ENCODE measurements at regions not wholly inside any gene's neighbourhood (a gene's known extent, or its start where the extent isn't known, plus 50 kb on each side); places are given as distances from the start of the nearest gene placed in this dataset.

DNA sequence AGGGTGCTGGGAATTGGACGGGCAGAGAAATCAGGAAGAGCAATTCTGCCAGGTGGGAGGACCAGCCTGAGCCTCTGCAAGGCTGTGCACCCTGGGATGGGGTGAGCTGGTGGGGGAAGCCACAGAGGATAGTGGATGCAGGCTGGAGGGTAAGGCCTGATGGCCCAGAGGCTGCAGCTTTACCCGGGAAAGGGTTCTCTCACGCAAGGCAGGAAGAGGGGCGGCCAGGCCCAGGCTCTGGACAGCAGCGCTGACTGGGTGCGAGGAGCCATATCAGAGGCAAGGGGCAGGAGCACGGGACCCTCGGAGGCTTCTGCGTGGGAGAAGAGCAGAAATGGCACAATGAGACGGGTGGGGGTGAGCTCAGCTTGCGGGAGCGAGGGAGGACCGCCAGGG is 104.6 kb downstream of the SOX1 start:
- Histone ChIP-seq H3F3A (ENCODE audit: insufficient read depth) (no peaks in the 10 kb centered on the region), H3K9me3 (ENCODE audit: low read depth) (no peaks in the 10 kb centered on the region), H3K27ac (no peak overlapping the region), H2AFZ (no peak overlapping the region), H3K9ac (no peak overlapping the region), H3K4me1 (ENCODE audit: insufficient read depth) (no peaks in the 10 kb centered on the region), H4K20me1 (ENCODE audit: insufficient read depth) (no peaks in the 10 kb centered on the region), H3K27me3 (replicated peaks; ENCODE audit: insufficient read depth) (no peaks in the 10 kb centered on the region), H3K9me2 (ENCODE audit: insufficient read depth) (no peaks in the 10 kb centered on the region), H3K4me2 (ENCODE audit: unreplicated experiment) (no peak overlapping the region), H3K36me3 (ENCODE audit: low read depth) (no peaks in the 10 kb centered on the region), H3K79me2 (ENCODE audit: insufficient read depth) (no peaks in the 10 kb centered on the region), H3K4me3 (no peak overlapping the region)
- TF ChIP-seq EZH2 (IDR thresholded peaks at IDR 0.05; ENCODE audit: insufficient read depth, poor library complexity, severe bottlenecking) (no peak), EZH2phosphoT487 (IDR thresholded peaks at IDR 0.05; ENCODE audit: insufficient read depth, low read depth) (no peak)
- in situ Hi-C loops (cut with MboI), result no loop called here
- 46 to 51% methylated on average over 13 of the region's 13 CpGs for WGBS, 2 experiments (ENCODE audit: low coverage in 1 of 2, low lambda C conversion rate in 2 of 2, missing lambda C conversion rate in 2 of 2)
- DNase-seq, result no peak

DNA sequence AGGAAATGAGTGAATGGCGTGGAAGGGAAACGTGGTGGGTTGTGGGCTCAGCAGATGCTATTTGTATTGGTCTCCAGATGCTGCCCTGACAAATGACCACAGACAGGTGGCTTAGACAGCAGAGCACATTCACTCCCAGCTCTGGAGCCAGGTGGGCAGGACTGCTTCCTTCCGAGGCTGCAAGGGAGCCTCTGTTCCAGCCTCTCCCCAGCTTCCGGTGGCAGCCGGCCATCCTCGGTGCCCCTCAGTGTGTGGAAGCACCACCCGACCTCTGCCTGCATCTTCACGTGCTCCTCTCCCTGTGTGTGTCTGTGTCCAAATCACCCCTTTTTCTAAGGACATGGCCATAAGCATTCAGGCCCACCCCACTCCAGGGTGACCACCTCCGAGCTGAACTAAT is 105.1 kb downstream of the SOX1 start:
- H3K27me3 ChIP-seq (replicated peaks; ENCODE audit: insufficient read depth), result no peaks in the 10 kb centered on the region
- in situ Hi-C loops (cut with MboI), result no loop called here

DNA sequence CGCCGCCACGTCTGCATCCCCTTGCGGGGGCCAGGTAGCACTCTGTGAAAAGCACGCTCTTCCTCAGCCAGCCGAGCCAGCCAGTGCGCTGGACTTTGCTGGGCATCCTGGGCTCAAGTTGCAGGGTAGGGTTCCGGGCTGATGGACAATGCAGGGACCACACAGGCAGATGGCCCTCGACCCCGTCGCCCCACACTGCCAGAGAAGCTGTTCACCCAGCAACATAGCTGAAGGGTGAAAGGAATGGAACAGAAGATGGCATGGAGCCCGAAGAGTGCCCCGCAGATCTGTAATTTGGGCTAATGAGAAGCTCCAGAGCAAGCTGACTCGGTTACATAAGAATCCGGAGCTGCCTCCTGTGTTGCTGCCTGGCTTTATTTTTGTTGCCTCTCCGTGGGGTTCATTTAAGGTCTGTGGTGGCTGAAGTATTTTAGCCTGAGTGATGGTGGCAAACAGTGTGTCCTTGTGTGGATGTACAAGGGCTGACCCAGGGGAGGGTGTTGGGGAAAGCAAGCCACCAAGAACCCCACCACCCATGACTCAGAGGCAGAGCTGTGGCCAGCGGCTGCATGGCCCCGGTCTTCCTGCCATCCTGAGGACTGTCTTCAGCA is 105.8 kb downstream of the SOX1 start:
- Histone ChIP-seq H3K27ac (no peak overlapping the region), H3K79me2 (ENCODE audit: insufficient read depth) (no peaks in the 10 kb centered on the region), H3K27me3 (replicated peaks; ENCODE audit: insufficient read depth) (no peaks in the 10 kb centered on the region), H3F3A (ENCODE audit: insufficient read depth) (no peaks in the 10 kb centered on the region), H4K20me1 (ENCODE audit: insufficient read depth) (no peaks in the 10 kb centered on the region), H3K9me3 (ENCODE audit: low read depth) (no peaks in the 10 kb centered on the region), H3K9me2 (ENCODE audit: insufficient read depth) (no peaks in the 10 kb centered on the region), H2AFZ (no peak overlapping the region), H3K36me3 (ENCODE audit: low read depth) (no peaks in the 10 kb centered on the region), H3K9ac (no peak overlapping the region), H3K4me3 (no peak overlapping the region), H3K4me1 (ENCODE audit: insufficient read depth) (no peaks in the 10 kb centered on the region), H3K4me2 (ENCODE audit: unreplicated experiment) (no peak overlapping the region)
- TF ChIP-seq EZH2 (IDR thresholded peaks at IDR 0.05; ENCODE audit: insufficient read depth, poor library complexity, severe bottlenecking), result no peak
- no peak for TF ChIP-seq EZH2phosphoT487 (IDR thresholded peaks at IDR 0.05; ENCODE audit: insufficient read depth, low read depth)
- in situ Hi-C loops (cut with MboI), result no loop called here
- WGBS, 2 experiments (ENCODE audit: low coverage in 1 of 2, low lambda C conversion rate in 2 of 2, missing lambda C conversion rate in 2 of 2), result 37 to 38% methylated on average over 18 of the region's 18 CpGs
- DNase-seq, result no peak

More for the DNA sequence above, 105.1 kb downstream of the SOX1 start:
- no peak for DNase-seq
- Histone ChIP-seq H3K4me3 (no peak overlapping the region), H3K4me2 (ENCODE audit: unreplicated experiment) (no peak overlapping the region), H4K20me1 (ENCODE audit: insufficient read depth) (no peaks in the 10 kb centered on the region), H3K79me2 (ENCODE audit: insufficient read depth) (no peaks in the 10 kb centered on the region), H3K9me3 (ENCODE audit: low read depth) (no peaks in the 10 kb centered on the region), H3F3A (ENCODE audit: insufficient read depth) (no peaks in the 10 kb centered on the region), H3K9ac (no peak overlapping the region), H3K4me1 (ENCODE audit: insufficient read depth) (no peaks in the 10 kb centered on the region), H3K9me2 (ENCODE audit: insufficient read depth) (no peaks in the 10 kb centered on the region), H2AFZ (no peak overlapping the region), H3K27ac (no peak overlapping the region), H3K36me3 (ENCODE audit: low read depth) (no peaks in the 10 kb centered on the region)
- 28 to 33% methylated on average over 8 to 9 of the region's 9 CpGs for WGBS, 2 experiments (ENCODE audit: low coverage in 1 of 2, low lambda C conversion rate in 2 of 2, missing lambda C conversion rate in 2 of 2)
- TF ChIP-seq EZH2phosphoT487 (IDR thresholded peaks at IDR 0.05; ENCODE audit: insufficient read depth, low read depth), result no peak
- no peak for TF ChIP-seq EZH2 (IDR thresholded peaks at IDR 0.05; ENCODE audit: insufficient read depth, poor library complexity, severe bottlenecking)

DNA sequence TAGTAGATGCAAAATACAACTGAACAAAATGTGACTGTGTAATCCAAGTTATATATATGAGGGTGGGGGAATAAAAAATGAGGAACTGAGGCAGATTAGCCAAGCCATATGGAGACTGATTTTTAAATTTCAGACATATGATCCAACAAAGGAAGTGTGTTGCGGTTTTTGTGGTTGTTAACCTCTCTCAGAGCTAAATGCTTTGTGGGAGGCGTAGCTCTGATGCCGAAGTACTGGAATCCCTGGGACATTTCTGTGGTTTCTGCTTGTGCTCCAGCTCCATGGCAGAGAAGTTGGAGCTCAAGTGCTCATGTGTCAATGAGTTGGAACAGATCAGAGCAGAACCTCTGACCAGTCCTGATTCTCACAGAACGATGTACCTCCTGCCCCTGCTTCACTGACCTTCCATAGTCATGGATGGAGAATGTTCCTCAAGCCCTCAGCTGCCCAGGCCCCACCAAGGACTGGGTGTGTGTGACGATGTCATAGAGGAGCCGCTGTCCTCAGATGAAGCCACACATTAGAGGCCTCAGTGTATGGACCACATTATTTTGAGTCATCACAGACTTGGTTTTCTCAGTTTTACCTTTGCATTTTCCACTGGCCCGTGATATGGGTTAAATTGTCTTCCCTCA is 107.6 kb downstream of the SOX1 start:
- Histone ChIP-seq H3K9me2 (ENCODE audit: insufficient read depth) (no peaks in the 10 kb centered on the region), H3K36me3 (ENCODE audit: low read depth) (no peaks in the 10 kb centered on the region), H3K4me2 (ENCODE audit: unreplicated experiment) (no peak overlapping the region), H3F3A (ENCODE audit: insufficient read depth) (no peaks in the 10 kb centered on the region), H4K20me1 (ENCODE audit: insufficient read depth) (no peaks in the 10 kb centered on the region), H3K9me3 (ENCODE audit: low read depth) (no peaks in the 10 kb centered on the region), H2AFZ (no peak overlapping the region), H3K9ac (no peak overlapping the region), H3K27ac (no peak overlapping the region), H3K4me3 (no peak overlapping the region), H3K4me1 (ENCODE audit: insufficient read depth) (no peaks in the 10 kb centered on the region), H3K79me2 (ENCODE audit: insufficient read depth) (no peaks in the 10 kb centered on the region), H3K27me3 (replicated peaks; ENCODE audit: insufficient read depth) (no peaks in the 10 kb centered on the region)
- DNase-seq, result no peak
- 17 to 26% methylated on average over 7 of the region's 7 CpGs for WGBS, 2 experiments (ENCODE audit: low coverage in 1 of 2, low lambda C conversion rate in 2 of 2, missing lambda C conversion rate in 2 of 2)
- in situ Hi-C loops (cut with MboI), result no loop called here
- no peak for TF ChIP-seq EZH2phosphoT487 (IDR thresholded peaks at IDR 0.05; ENCODE audit: insufficient read depth, low read depth)
- TF ChIP-seq EZH2 (IDR thresholded peaks at IDR 0.05; ENCODE audit: insufficient read depth, poor library complexity, severe bottlenecking), result no peak
